HepG2 (cell line): ENCODE measurements at regions not wholly inside any gene's neighbourhood (a gene's known extent, or its start where the extent isn't known, plus 50 kb on each side); places are given as distances from the start of the nearest gene placed in this dataset.

Experiments used
- CBX5 ChIP-seq: sonication (generic); formaldehyde crosslinking; IDR thresholded peaks from 2 replicates; pipeline ENCODE4 v1.4.0; 2020; ENCODE audit warnings: missing genetic modification reagents, borderline replicate concordance
- CTCF ChIP-seq: sonication (generic); formaldehyde crosslinking; IDR thresholded peaks from 2 replicates; pipeline ENCODE4 v1.5.0; 2020; ENCODE audit warnings: mild to moderate bottlenecking, missing genetic modification reagents, moderate library complexity
- KLF13 ChIP-seq: sonication (generic); formaldehyde crosslinking; IDR thresholded peaks from 2 replicates; pipeline ENCODE4 v1.4.0; 2020; ENCODE audit warnings: mild to moderate bottlenecking, missing genetic modification reagents
- KLF9 ChIP-seq: IDR thresholded peaks from 2 replicates; pipeline ENCODE4 v1.6.1; 2016; ENCODE audit warnings: low read depth
- NR3C1 ChIP-seq: sonication (generic); formaldehyde crosslinking; IDR thresholded peaks from 2 replicates; pipeline ENCODE4 v1.4.0; 2020; ENCODE audit warnings: missing genetic modification reagents
- SRF ChIP-seq: IDR thresholded peaks from 2 replicates; pipeline ENCODE4 v1.6.1; 2011; ENCODE audit warnings: mild to moderate bottlenecking, low read depth, low read length, moderate library complexity
- ZNF512B ChIP-seq: sonication (generic); formaldehyde crosslinking; IDR thresholded peaks from 2 replicates; pipeline ENCODE4 v1.5.1; 2020; ENCODE audit warnings: missing genetic modification reagents, mild to moderate bottlenecking, borderline replicate concordance
- ZNF564 ChIP-seq: sonication (generic); formaldehyde crosslinking; IDR thresholded peaks from 2 replicates; pipeline ENCODE4 v1.8.1; 2023; ENCODE audit warnings: mild to moderate bottlenecking, missing genetic modification reagents
- ZNF768 ChIP-seq: sonication (generic); formaldehyde crosslinking; IDR thresholded peaks from 2 replicates; pipeline ENCODE4 v1.4.0; 2020; ENCODE audit warnings: missing genetic modification reagents

- TF ChIP-seq CTCF: no peak
- TF ChIP-seq KLF13 (CRISPR knock-in tag): no peak
- TF ChIP-seq ZNF512B (CRISPR knock-in tag): no peak
- TF ChIP-seq ZNF768 (CRISPR knock-in tag): no peak
- no peak for TF ChIP-seq NR3C1 (CRISPR knock-in tag)
- TF ChIP-seq CBX5: no peak
- no peak for TF ChIP-seq KLF9
- no peak for TF ChIP-seq SRF
- no peak for TF ChIP-seq ZNF564
Measured at GRCh38 chr7:21278944-21279343, 148.9 kb upstream of the SP4 start.
